Memory B cell (primary cell): ENCODE measurements at regions not wholly inside any gene's neighbourhood (a gene's known extent, or its start where the extent isn't known, plus 50 kb on each side); places are given as distances from the start of the nearest gene placed in this dataset.

Experiments used
- ATAC-seq: fragments of 150-1000 bp; cut with Tn5 transposase; 2 replicates; pipeline ENCODE4 v1.10.0; 2021; ENCODE audit warnings: low read depth, mild to moderate bottlenecking, moderate library complexity
- DNase-seq, 2 donors: peaks; one replicate each; pipeline ENCODE4 v3.0.0; 2022; ENCODE audit warnings: low spot score in 2 of 2
- H3K27ac Mint-ChIP-seq: one replicate; pipeline ENCODE4 v1.8.0; 2022; ENCODE audit warnings: mild to moderate bottlenecking, moderate library complexity, mixed read lengths
- H3K27me3 Mint-ChIP-seq: one replicate; pipeline ENCODE4 v1.8.0; 2022; ENCODE audit warnings: mixed read lengths
- H3K36me3 Mint-ChIP-seq: one replicate; pipeline ENCODE4 v1.8.0; 2022; ENCODE audit warnings: mild to moderate bottlenecking, mixed read lengths
- H3K4me1 Mint-ChIP-seq: one replicate; pipeline ENCODE4 v1.8.0; 2022; ENCODE audit warnings: mixed read lengths
- H3K4me3 Mint-ChIP-seq: one replicate; pipeline ENCODE4 v1.8.0; 2022; ENCODE audit warnings: mild to moderate bottlenecking, moderate library complexity, mixed read lengths
- H3K9me3 Mint-ChIP-seq: one replicate; pipeline ENCODE4 v1.8.0; 2022; ENCODE audit warnings: mixed read lengths

GRCh38 chr7:40987571-40987970 lies 715.3 kb downstream of the INHBA start:
- H3K27ac Mint-ChIP-seq = no peak overlapping the region
- H3K27me3 Mint-ChIP-seq = peaks cover 2% of the 10 kb centered on the region
- DNase-seq = no peak
- ATAC-seq = no peak
- H3K36me3 Mint-ChIP-seq = no peaks in the 10 kb centered on the region
- no peaks in the 10 kb centered on the region for H3K9me3 Mint-ChIP-seq
- no peaks in the 10 kb centered on the region for H3K4me1 Mint-ChIP-seq
- no peak overlapping the region for H3K4me3 Mint-ChIP-seq

GRCh38 chr7:40986351-40986873 lies 716.5 kb downstream of the INHBA start:
- Mint-ChIP-seq H3K27me3 (peaks cover 2% of the 10 kb centered on the region), H3K4me3 (no peak overlapping the region), H3K36me3 (no peaks in the 10 kb centered on the region), H3K4me1 (no peaks in the 10 kb centered on the region), H3K9me3 (no peaks in the 10 kb centered on the region), H3K27ac (no peak overlapping the region)
- DNase-seq (no peak), ATAC-seq (no peak)

GRCh38 chr7:40983111-40983510 lies 719.8 kb downstream of the INHBA start:
- Mint-ChIP-seq H3K9me3 (no peaks in the 10 kb centered on the region), H3K27ac (no peak overlapping the region), H3K36me3 (no peaks in the 10 kb centered on the region), H3K27me3 (no peaks in the 10 kb centered on the region), H3K4me1 (no peaks in the 10 kb centered on the region), H3K4me3 (no peak overlapping the region)
- DNase-seq = no peak
- no peak for ATAC-seq

- Mint-ChIP-seq H3K36me3 (no peaks in the 10 kb centered on the region), H3K4me3 (no peak overlapping the region), H3K9me3 (no peaks in the 10 kb centered on the region), H3K27ac (no peak overlapping the region), H3K27me3 (peaks cover 1% of the 10 kb centered on the region), H3K4me1 (no peaks in the 10 kb centered on the region)
- DNase-seq (no peak), ATAC-seq (no peak)
Measured at GRCh38 chr7:40979296-40979695, 723.6 kb downstream of the INHBA start.

- no peak overlapping the region for H3K4me3 Mint-ChIP-seq
- ATAC-seq (no peak), DNase-seq (no peak)
- peaks cover 1% of the 10 kb centered on the region for H3K27me3 Mint-ChIP-seq
- H3K4me1 Mint-ChIP-seq = no peaks in the 10 kb centered on the region
- H3K9me3 Mint-ChIP-seq = no peaks in the 10 kb centered on the region
- H3K27ac Mint-ChIP-seq = no peak overlapping the region
- H3K36me3 Mint-ChIP-seq = no peaks in the 10 kb centered on the region
Measured at GRCh38 chr7:40978047-40978446, 724.8 kb downstream of the INHBA start.

GRCh38 chr7:40977533-40977932 lies 725.4 kb downstream of the INHBA start:
- H3K27ac Mint-ChIP-seq = no peak overlapping the region
- peaks cover 1% of the 10 kb centered on the region for H3K27me3 Mint-ChIP-seq
- no peak for ATAC-seq

GRCh38 chr7:40972426-40972825 lies 730.5 kb downstream of the INHBA start:
- H3K4me1 Mint-ChIP-seq = no peaks in the 10 kb centered on the region
- no peaks in the 10 kb centered on the region for H3K36me3 Mint-ChIP-seq
- no peak overlapping the region for H3K27ac Mint-ChIP-seq
- ATAC-seq (no peak), DNase-seq (no peak)
- H3K9me3 Mint-ChIP-seq = no peaks in the 10 kb centered on the region
- H3K27me3 Mint-ChIP-seq = peaks cover 1% of the 10 kb centered on the region
- no peak overlapping the region for H3K4me3 Mint-ChIP-seq

More at GRCh38 chr7:40977533-40977932, 725.4 kb downstream of the INHBA start:
- H3K4me1 Mint-ChIP-seq = no peaks in the 10 kb centered on the region
- H3K4me3 Mint-ChIP-seq = no peak overlapping the region
- DNase-seq = no peak
- H3K36me3 Mint-ChIP-seq = no peaks in the 10 kb centered on the region
- H3K9me3 Mint-ChIP-seq = no peaks in the 10 kb centered on the region

GRCh38 chr7:40969641-40970040 lies 733.2 kb downstream of the INHBA start:
- no peak for ATAC-seq
- Mint-ChIP-seq H3K9me3 (no peaks in the 10 kb centered on the region), H3K4me1 (no peaks in the 10 kb centered on the region)

GRCh38 chr7:40966693-40967092 lies 736.2 kb downstream of the INHBA start:
- DNase-seq (no peak), ATAC-seq (no peak)
- Mint-ChIP-seq H3K4me3 (no peak overlapping the region), H3K27me3 (peaks cover 1% of the 10 kb centered on the region), H3K4me1 (no peaks in the 10 kb centered on the region), H3K9me3 (no peaks in the 10 kb centered on the region), H3K27ac (no peak overlapping the region), H3K36me3 (no peaks in the 10 kb centered on the region)

More at GRCh38 chr7:40969641-40970040, 733.2 kb downstream of the INHBA start:
- no peak for DNase-seq
- no peak overlapping the region for H3K27ac Mint-ChIP-seq
- no peaks in the 10 kb centered on the region for H3K36me3 Mint-ChIP-seq
- peaks cover 1% of the 10 kb centered on the region for H3K27me3 Mint-ChIP-seq
- no peak overlapping the region for H3K4me3 Mint-ChIP-seq

- peaks cover 1% of the 10 kb centered on the region for H3K27me3 Mint-ChIP-seq
- no peak for ATAC-seq
- no peaks in the 10 kb centered on the region for H3K4me1 Mint-ChIP-seq
- H3K4me3 Mint-ChIP-seq = no peak overlapping the region
- no peak overlapping the region for H3K27ac Mint-ChIP-seq
- no peaks in the 10 kb centered on the region for H3K36me3 Mint-ChIP-seq
- DNase-seq = no peak
- no peaks in the 10 kb centered on the region for H3K9me3 Mint-ChIP-seq
Measured at GRCh38 chr7:40965774-40966173, 737.1 kb downstream of the INHBA start.

GRCh38 chr7:40965016-40965415 lies 737.9 kb downstream of the INHBA start:
- DNase-seq (no peak), ATAC-seq (no peak)
- H3K27me3 Mint-ChIP-seq = peaks cover 1% of the 10 kb centered on the region
- no peak overlapping the region for H3K27ac Mint-ChIP-seq
- no peak overlapping the region for H3K4me3 Mint-ChIP-seq
- H3K4me1 Mint-ChIP-seq = no peaks in the 10 kb centered on the region
- no peaks in the 10 kb centered on the region for H3K36me3 Mint-ChIP-seq
- H3K9me3 Mint-ChIP-seq = no peaks in the 10 kb centered on the region

GRCh38 chr7:40964610-40965009 lies 738.3 kb downstream of the INHBA start:
- Mint-ChIP-seq H3K27me3 (peaks cover 1% of the 10 kb centered on the region), H3K4me3 (no peak overlapping the region), H3K9me3 (no peaks in the 10 kb centered on the region), H3K36me3 (no peaks in the 10 kb centered on the region), H3K4me1 (no peaks in the 10 kb centered on the region), H3K27ac (no peak overlapping the region)
- ATAC-seq (no peak), DNase-seq (no peak)

- DNase-seq = no peak
- no peak for ATAC-seq
- Mint-ChIP-seq H3K9me3 (peaks cover 3% of the 10 kb centered on the region), H3K27me3 (peaks cover 1% of the 10 kb centered on the region), H3K36me3 (peaks cover 2% of the 10 kb centered on the region), H3K4me3 (no peak overlapping the region), H3K4me1 (no peaks in the 10 kb centered on the region), H3K27ac (no peak overlapping the region)
Measured at GRCh38 chr7:40959955-40960354, 742.9 kb downstream of the INHBA start.

- H3K36me3 Mint-ChIP-seq = no peaks in the 10 kb centered on the region
- peaks cover 9% of the 10 kb centered on the region for H3K9me3 Mint-ChIP-seq
- DNase-seq (no peak), ATAC-seq (no peak)
- H3K27ac Mint-ChIP-seq = no peak overlapping the region
- H3K4me3 Mint-ChIP-seq = no peak overlapping the region
- no peaks in the 10 kb centered on the region for H3K27me3 Mint-ChIP-seq
- no peaks in the 10 kb centered on the region for H3K4me1 Mint-ChIP-seq
Measured at GRCh38 chr7:40948239-40948638, 754.7 kb downstream of the INHBA start.

- Mint-ChIP-seq H3K36me3 (no peaks in the 10 kb centered on the region), H3K9me3 (peaks cover 11% of the 10 kb centered on the region), H3K27ac (no peak overlapping the region), H3K27me3 (no peaks in the 10 kb centered on the region), H3K4me1 (no peaks in the 10 kb centered on the region), H3K4me3 (no peak overlapping the region)
- no peak for ATAC-seq
- no peak for DNase-seq
Measured at GRCh38 chr7:40947566-40947965, 755.3 kb downstream of the INHBA start.
